Lower lobe of right lung (tissue), 2 donors: ENCODE measurements at regions not wholly inside any gene's neighbourhood (a gene's known extent, or its start where the extent isn't known, plus 50 kb on each side); places are given as distances from the start of the nearest gene placed in this dataset.

Experiments used
- ATAC-seq, 2 donors: fragments of 200-7000 bp; cut with Tn5 transposase; one replicate each; pipeline ENCODE4 v1.9.1; 2020 to 2022; ENCODE audit warnings: mild to moderate bottlenecking in 2 of 2, moderate library complexity in 2 of 2
- DNase-seq: peaks from one replicate; pipeline ENCODE4 v3.0.0-alpha.2; 2020
- H3K27ac ChIP-seq: fragments of 200-600 bp; one replicate; pipeline ENCODE4 v1.8.0; 2022
- H3K27me3 ChIP-seq: fragments of 200-600 bp; one replicate; pipeline ENCODE4 v1.8.0; 2022; ENCODE audit warnings: low read depth
- H3K36me3 ChIP-seq: fragments of 200-600 bp; one replicate; pipeline ENCODE4 v1.8.0; 2022; ENCODE audit warnings: mild to moderate bottlenecking
- H3K4me1 ChIP-seq: fragments of 200-600 bp; one replicate; pipeline ENCODE4 v1.8.0; 2022
- H3K4me3 ChIP-seq: fragments of 200-600 bp; one replicate; pipeline ENCODE4 v1.8.0; 2022; ENCODE audit warnings: mild to moderate bottlenecking
- H3K9me3 ChIP-seq: fragments of 200-600 bp; one replicate; pipeline ENCODE4 v1.8.0; 2022
- intact Hi-C: fragments of 100-400 bp; cut with DNase I; formaldehyde crosslinking; loops from one replicate; pipeline ENCODE4 v1.11.0; 2022
- TF ChIP-seq, protein P1 (sequence below): fragments of 200-600 bp; IDR thresholded peaks from one replicate; pipeline ENCODE4 v1.8.0; 2022; ENCODE audit warnings: antibody characterized with exemption, mild to moderate bottlenecking
- donor health status: DM: no; HTN: yes; CAD: no; lungs with severe emphysema.

DNA sequence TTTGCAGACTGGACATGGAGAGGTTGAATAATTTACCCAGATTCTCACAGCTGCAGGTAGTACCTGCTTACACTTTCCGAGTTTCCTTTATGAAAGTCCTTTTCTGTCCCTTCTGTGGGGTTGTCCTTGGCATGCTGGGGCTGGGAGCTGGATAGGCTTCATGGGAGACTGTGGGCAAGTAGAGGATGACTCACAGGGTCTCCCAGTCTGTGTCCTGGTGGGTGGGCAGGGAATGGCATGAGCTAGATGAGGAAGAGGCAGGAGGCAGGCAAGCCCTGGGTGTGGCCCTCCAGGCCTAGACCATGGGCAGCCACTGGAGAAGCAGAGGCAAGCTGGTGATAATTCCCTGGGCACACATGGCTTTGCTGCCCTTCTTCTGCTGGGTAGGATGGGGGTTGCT lies 80.6 kb downstream of the NAV1 start:
- no peaks in the 10 kb centered on the region for H3K36me3 ChIP-seq
- DNase-seq: no peak
- intact Hi-C loops: no loop called here
- H3K9me3 ChIP-seq: no peaks in the 10 kb centered on the region
- no peak for ATAC-seq
- peaks cover 4% of the 10 kb centered on the region for H3K4me1 ChIP-seq
- no peaks in the 10 kb centered on the region for H3K27me3 ChIP-seq
- H3K27ac ChIP-seq: no peak overlapping the region
- no peak overlapping the region for H3K4me3 ChIP-seq
- TF ChIP-seq, protein P1, sequence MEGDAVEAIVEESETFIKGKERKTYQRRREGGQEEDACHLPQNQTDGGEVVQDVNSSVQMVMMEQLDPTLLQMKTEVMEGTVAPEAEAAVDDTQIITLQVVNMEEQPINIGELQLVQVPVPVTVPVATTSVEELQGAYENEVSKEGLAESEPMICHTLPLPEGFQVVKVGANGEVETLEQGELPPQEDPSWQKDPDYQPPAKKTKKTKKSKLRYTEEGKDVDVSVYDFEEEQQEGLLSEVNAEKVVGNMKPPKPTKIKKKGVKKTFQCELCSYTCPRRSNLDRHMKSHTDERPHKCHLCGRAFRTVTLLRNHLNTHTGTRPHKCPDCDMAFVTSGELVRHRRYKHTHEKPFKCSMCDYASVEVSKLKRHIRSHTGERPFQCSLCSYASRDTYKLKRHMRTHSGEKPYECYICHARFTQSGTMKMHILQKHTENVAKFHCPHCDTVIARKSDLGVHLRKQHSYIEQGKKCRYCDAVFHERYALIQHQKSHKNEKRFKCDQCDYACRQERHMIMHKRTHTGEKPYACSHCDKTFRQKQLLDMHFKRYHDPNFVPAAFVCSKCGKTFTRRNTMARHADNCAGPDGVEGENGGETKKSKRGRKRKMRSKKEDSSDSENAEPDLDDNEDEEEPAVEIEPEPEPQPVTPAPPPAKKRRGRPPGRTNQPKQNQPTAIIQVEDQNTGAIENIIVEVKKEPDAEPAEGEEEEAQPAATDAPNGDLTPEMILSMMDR: no peak

DNA sequence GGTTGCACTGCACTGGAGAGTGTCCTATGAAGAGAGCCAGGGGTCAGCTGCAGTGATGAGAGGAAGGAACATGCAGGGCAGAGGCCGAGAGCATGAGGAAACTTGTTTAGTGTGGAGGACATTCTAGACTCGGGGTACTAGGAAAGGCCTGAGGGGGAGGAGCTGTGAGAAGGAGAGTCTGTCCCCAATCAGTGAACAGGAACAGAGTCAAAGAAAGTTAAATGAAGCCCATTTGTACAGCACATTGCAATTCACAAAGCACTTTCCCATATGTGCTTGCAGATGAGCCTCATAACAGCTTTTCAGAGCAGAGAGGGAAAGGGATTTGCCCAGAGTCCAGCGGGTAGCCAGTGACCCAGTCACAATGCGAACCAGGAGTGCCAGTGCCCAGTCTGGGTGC lies 83.4 kb downstream of the NAV1 start:
- no peak overlapping the region for H3K4me3 ChIP-seq
- H3K4me1 ChIP-seq: peaks cover 10% of the 10 kb centered on the region
- intact Hi-C loops: no loop called here
- no peaks in the 10 kb centered on the region for H3K36me3 ChIP-seq
- no peaks in the 10 kb centered on the region for H3K27me3 ChIP-seq
- no peaks in the 10 kb centered on the region for H3K9me3 ChIP-seq
- ATAC-seq (peak; percentile 12), DNase-seq (no peak)
- TF ChIP-seq, protein P1: no peak
- no peak overlapping the region for H3K27ac ChIP-seq

DNA sequence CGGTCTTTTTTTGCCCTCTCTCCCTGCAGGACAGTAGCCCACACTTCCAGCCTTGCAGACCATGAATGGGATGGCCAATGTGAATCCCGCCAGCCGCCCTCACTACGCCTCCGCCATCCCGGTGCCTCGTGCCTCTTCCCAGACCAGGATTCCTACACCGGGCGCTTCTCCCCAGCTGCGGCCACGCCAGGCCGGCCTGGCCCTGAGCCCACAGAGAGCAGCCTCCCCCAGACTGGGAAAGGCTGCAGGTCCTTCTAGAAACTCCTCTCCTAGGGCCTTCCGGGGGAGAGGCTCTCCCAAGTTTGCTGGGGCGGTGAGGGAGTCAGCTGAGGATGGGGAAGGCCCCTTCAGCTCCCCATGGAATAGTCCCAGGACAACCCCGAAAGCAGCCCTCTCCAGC lies 83.9 kb downstream of the NAV1 start:
- peak in 1 of 2 donors; percentile 25 for ATAC-seq
- Histone ChIP-seq H3K4me3 (no peak overlapping the region), H3K4me1 (peaks cover 11% of the 10 kb centered on the region), H3K36me3 (no peaks in the 10 kb centered on the region), H3K27ac (no peak overlapping the region), H3K9me3 (no peaks in the 10 kb centered on the region), H3K27me3 (no peaks in the 10 kb centered on the region)
- no peak for DNase-seq
- TF ChIP-seq, protein P1: no peak
- intact Hi-C loops: no loop called here

DNA sequence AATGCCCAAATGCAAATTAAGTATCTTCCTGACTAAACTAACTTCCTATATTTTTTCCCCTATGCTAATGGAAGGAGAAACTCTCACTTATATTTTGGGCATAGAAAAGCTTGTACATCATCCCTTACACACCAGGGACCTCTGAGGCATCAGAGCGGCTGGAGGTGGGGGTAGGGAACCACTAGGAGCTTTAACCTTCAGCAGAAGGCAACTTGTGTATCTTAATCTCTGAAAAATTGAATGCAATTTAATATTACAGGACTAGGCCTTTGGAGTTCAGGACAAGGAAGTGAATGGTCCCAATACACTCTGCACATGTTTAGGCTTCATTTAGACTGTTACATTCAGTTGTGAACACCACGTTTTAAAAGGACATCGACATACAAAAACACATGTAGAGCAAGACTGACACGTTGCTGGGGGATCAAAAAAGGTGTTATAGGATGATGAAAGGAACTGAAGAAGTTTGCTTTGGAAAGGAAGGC lies 85.9 kb downstream of the NAV1 start:
- ATAC-seq: no peak
- Histone ChIP-seq H3K27me3 (no peaks in the 10 kb centered on the region), H3K36me3 (no peaks in the 10 kb centered on the region), H3K27ac (no peak overlapping the region), H3K4me1 (peaks cover 26% of the 10 kb centered on the region), H3K4me3 (no peak overlapping the region), H3K9me3 (no peaks in the 10 kb centered on the region)
- no peak for DNase-seq
- TF ChIP-seq, protein P1: no peak
- intact Hi-C loops: no loop called here

DNA sequence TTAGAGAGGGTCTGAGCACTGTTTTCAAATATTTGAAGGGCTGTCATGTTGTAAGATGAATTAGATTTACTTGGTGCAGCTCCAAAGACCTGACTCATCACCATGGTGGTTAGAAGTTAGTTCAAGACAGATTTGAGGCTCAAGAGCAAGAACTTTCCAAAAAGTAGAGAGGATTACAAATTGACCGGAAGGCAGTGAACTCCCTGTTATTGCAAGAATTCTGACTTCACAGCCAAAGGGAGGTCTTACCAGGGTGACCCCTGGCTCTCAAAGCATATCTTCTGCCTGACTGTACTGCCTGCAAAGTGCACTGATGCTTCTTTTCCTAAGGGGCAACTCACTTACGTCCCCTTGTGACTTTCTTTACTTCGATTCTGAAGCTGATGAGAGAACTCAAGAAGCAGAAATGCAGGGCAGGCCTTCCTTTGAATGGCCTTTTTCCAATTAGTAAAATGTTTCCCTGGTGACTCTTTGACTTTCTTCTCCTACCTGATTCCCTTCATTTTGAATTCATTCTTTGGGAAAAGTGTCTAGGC lies 86.4 kb downstream of the NAV1 start:
- intact Hi-C loops: no loop called here
- Histone ChIP-seq H3K4me1 (peaks cover 28% of the 10 kb centered on the region), H3K9me3 (no peaks in the 10 kb centered on the region), H3K4me3 (no peak overlapping the region), H3K36me3 (no peaks in the 10 kb centered on the region), H3K27ac (no peak overlapping the region), H3K27me3 (no peaks in the 10 kb centered on the region)
- ATAC-seq: peak in 1 of 2 donors; percentile 21
- TF ChIP-seq, protein P1: no peak
- DNase-seq: no peak
